ENCODE measurements at regions not wholly inside any gene's neighbourhood (a gene's known extent, or its start where the extent isn't known, plus 50 kb on each side); places are given as distances from the start of the nearest gene placed in this dataset.
A peak's percentile ranks its signal among the peaks of the same experiment; 100 is the strongest.

GRCh38 chr10:4038000-4038399, 253.0 kb upstream of the KLF6 start:
- DNase-seq (ENCODE audit: low read depth, low spot score), result peak; percentile 30
- H3K4me3 ChIP-seq (ENCODE audit: low read length), result no peak overlapping the region

- H3K4me3 ChIP-seq (ENCODE audit: low read length), result no peak overlapping the region
- DNase-seq (ENCODE audit: low read depth, low spot score), result no peak
Observed at GRCh38 chr10:4035599-4035945, 250.6 kb upstream of the KLF6 start.

GRCh38 chr10:4034907-4035598, 250.0 kb upstream of the KLF6 start:
- no peak overlapping the region for H3K4me3 ChIP-seq (ENCODE audit: low read length)
- DNase-seq (ENCODE audit: low read depth, low spot score), result no peak

GRCh38 chr10:4033341-4033896, 248.4 kb upstream of the KLF6 start:
- DNase-seq (ENCODE audit: low read depth, low spot score), result no peak
- no peak overlapping the region for H3K4me3 ChIP-seq (ENCODE audit: low read length)

- H3K4me3 ChIP-seq (ENCODE audit: low read length), result no peak overlapping the region
- DNase-seq (ENCODE audit: low read depth, low spot score), result no peak
Observed at GRCh38 chr10:4029866-4030265, 244.9 kb upstream of the KLF6 start.

- no peak overlapping the region for H3K4me3 ChIP-seq (ENCODE audit: low read length)
- DNase-seq (ENCODE audit: low read depth, low spot score), result no peak
Observed at GRCh38 chr10:4028854-4029583, 244.0 kb upstream of the KLF6 start.

GRCh38 chr10:4028027-4028471, 243.0 kb upstream of the KLF6 start:
- no peak overlapping the region for H3K4me3 ChIP-seq (ENCODE audit: low read length)
- no peak for DNase-seq (ENCODE audit: low read depth, low spot score)

GRCh38 chr10:4025339-4025738, 240.3 kb upstream of the KLF6 start:
- DNase-seq (ENCODE audit: low read depth, low spot score), result no peak
- no peak overlapping the region for H3K4me3 ChIP-seq (ENCODE audit: low read length)

- H3K4me3 ChIP-seq (ENCODE audit: low read length), result no peak overlapping the region
- DNase-seq (ENCODE audit: low read depth, low spot score), result no peak
Observed at GRCh38 chr10:4024516-4025245, 239.7 kb upstream of the KLF6 start.

GRCh38 chr10:4024027-4024426, 239.0 kb upstream of the KLF6 start:
- no peak for DNase-seq (ENCODE audit: low read depth, low spot score)
- no peak overlapping the region for H3K4me3 ChIP-seq (ENCODE audit: low read length)

GRCh38 chr10:4022473-4022872, 237.5 kb upstream of the KLF6 start:
- no peak for DNase-seq (ENCODE audit: low read depth, low spot score)
- no peak overlapping the region for H3K4me3 ChIP-seq (ENCODE audit: low read length)

GRCh38 chr10:4020631-4021030, 235.6 kb upstream of the KLF6 start:
- no peak for DNase-seq (ENCODE audit: low read depth, low spot score)
- H3K4me3 ChIP-seq (ENCODE audit: low read length), result no peak overlapping the region

- no peak overlapping the region for H3K4me3 ChIP-seq (ENCODE audit: low read length)
- no peak for DNase-seq (ENCODE audit: low read depth, low spot score)
Observed at GRCh38 chr10:4018054-4018511, 233.1 kb upstream of the KLF6 start.

GRCh38 chr10:4017336-4017735, 232.3 kb upstream of the KLF6 start:
- DNase-seq (ENCODE audit: low read depth, low spot score), result no peak
- no peak overlapping the region for H3K4me3 ChIP-seq (ENCODE audit: low read length)

- no peak for DNase-seq (ENCODE audit: low read depth, low spot score)
- no peak overlapping the region for H3K4me3 ChIP-seq (ENCODE audit: low read length)
Observed at GRCh38 chr10:4016214-4016740, 231.3 kb upstream of the KLF6 start.

- DNase-seq (ENCODE audit: low read depth, low spot score), result no peak
Observed at GRCh38 chr10:4013651-4014121, 228.7 kb upstream of the KLF6 start.

GRCh38 chr10:4012848-4013247, 227.8 kb upstream of the KLF6 start:
- no peak for DNase-seq (ENCODE audit: low read depth, low spot score)
- H3K4me3 ChIP-seq (ENCODE audit: low read length), result no peak overlapping the region

More at GRCh38 chr10:4013651-4014121, 228.7 kb upstream of the KLF6 start:
- no peak overlapping the region for H3K4me3 ChIP-seq (ENCODE audit: low read length)

- DNase-seq (ENCODE audit: low read depth, low spot score), result no peak
- H3K4me3 ChIP-seq (ENCODE audit: low read length), result no peak overlapping the region
Observed at GRCh38 chr10:4011136-4011812, 226.3 kb upstream of the KLF6 start.

All from Jurkat, Clone E6-1 (cell line).